ENCODE measurements at regions not wholly inside any gene's neighbourhood (a gene's known extent, or its start where the extent isn't known, plus 50 kb on each side); places are given as distances from the start of the nearest gene placed in this dataset.

GRCh38 chr6:104434519-104434918, 425.2 kb downstream of the HACE1 start:
- no peak for FAIRE-seq
- no peak for TF ChIP-seq POLR2AphosphoS5 (IDR thresholded peaks at IDR 0.05; ENCODE audit: low read depth, low read length)
- no peak for DNase-seq (ENCODE audit: insufficient read length)

- DNase-seq (ENCODE audit: insufficient read length) (no peak), FAIRE-seq (no peak)
- TF ChIP-seq TAF1 (IDR thresholded peaks at IDR 0.05; ENCODE audit: borderline replicate concordance, low read depth, low read length), result no peak
- no peak for TF ChIP-seq POLR2A (IDR thresholded peaks at IDR 0.05; ENCODE audit: low read depth, low read length)
- TF ChIP-seq POLR2AphosphoS5 (IDR thresholded peaks at IDR 0.05; ENCODE audit: low read depth, low read length), result no peak
These were observed 428.6 kb downstream of the HACE1 start for GRCh38 chr6:104431096-104431495.

GRCh38 chr6:104428184-104428583, 431.5 kb downstream of the HACE1 start:
- DNase-seq (ENCODE audit: insufficient read length) (no peak), FAIRE-seq (no peak)
- no peak for TF ChIP-seq TAF1 (IDR thresholded peaks at IDR 0.05; ENCODE audit: borderline replicate concordance, low read depth, low read length)
- no peak for TF ChIP-seq POLR2A (IDR thresholded peaks at IDR 0.05; ENCODE audit: low read depth, low read length)
- no peak for TF ChIP-seq POLR2AphosphoS5 (IDR thresholded peaks at IDR 0.05; ENCODE audit: low read depth, low read length)

- DNase-seq (ENCODE audit: insufficient read length), result no peak
- TF ChIP-seq TAF1 (IDR thresholded peaks at IDR 0.05; ENCODE audit: borderline replicate concordance, low read depth, low read length) (no peak), POLR2AphosphoS5 (IDR thresholded peaks at IDR 0.05; ENCODE audit: low read depth, low read length) (no peak), POLR2A (IDR thresholded peaks at IDR 0.05; ENCODE audit: low read depth, low read length) (no peak)
- no peak for FAIRE-seq
These were observed 436.0 kb downstream of the HACE1 start for GRCh38 chr6:104423691-104424090.

GRCh38 chr6:104421650-104422049, 438.1 kb downstream of the HACE1 start:
- FAIRE-seq (no peak), DNase-seq (ENCODE audit: insufficient read length) (no peak)
- no peak for TF ChIP-seq POLR2A (IDR thresholded peaks at IDR 0.05; ENCODE audit: low read depth, low read length)
- TF ChIP-seq TAF1 (IDR thresholded peaks at IDR 0.05; ENCODE audit: borderline replicate concordance, low read depth, low read length), result no peak
- TF ChIP-seq POLR2AphosphoS5 (IDR thresholded peaks at IDR 0.05; ENCODE audit: low read depth, low read length), result no peak

GRCh38 chr6:104418839-104419238, 440.9 kb downstream of the HACE1 start:
- DNase-seq (ENCODE audit: insufficient read length) (no peak), FAIRE-seq (no peak)
- TF ChIP-seq TAF1 (IDR thresholded peaks at IDR 0.05; ENCODE audit: borderline replicate concordance, low read depth, low read length) (no peak), POLR2A (IDR thresholded peaks at IDR 0.05; ENCODE audit: low read depth, low read length) (no peak), POLR2AphosphoS5 (IDR thresholded peaks at IDR 0.05; ENCODE audit: low read depth, low read length) (no peak)

- TF ChIP-seq TAF1 (IDR thresholded peaks at IDR 0.05; ENCODE audit: borderline replicate concordance, low read depth, low read length) (no peak), POLR2AphosphoS5 (IDR thresholded peaks at IDR 0.05; ENCODE audit: low read depth, low read length) (no peak), POLR2A (IDR thresholded peaks at IDR 0.05; ENCODE audit: low read depth, low read length) (no peak)
- FAIRE-seq (no peak), DNase-seq (ENCODE audit: insufficient read length) (no peak)
These were observed 441.6 kb downstream of the HACE1 start for GRCh38 chr6:104418125-104418524.

GRCh38 chr6:104414723-104415122, 445.0 kb downstream of the HACE1 start:
- DNase-seq (ENCODE audit: insufficient read length), result no peak
- no peak for TF ChIP-seq POLR2AphosphoS5 (IDR thresholded peaks at IDR 0.05; ENCODE audit: low read depth, low read length)
- no peak for TF ChIP-seq TAF1 (IDR thresholded peaks at IDR 0.05; ENCODE audit: borderline replicate concordance, low read depth, low read length)
- TF ChIP-seq POLR2A (IDR thresholded peaks at IDR 0.05; ENCODE audit: low read depth, low read length), result no peak
- FAIRE-seq, result no peak

GRCh38 chr6:104413767-104414166, 446.0 kb downstream of the HACE1 start:
- TF ChIP-seq POLR2A (IDR thresholded peaks at IDR 0.05; ENCODE audit: low read depth, low read length), result no peak
- no peak for FAIRE-seq
- no peak for DNase-seq (ENCODE audit: insufficient read length)

- no peak for TF ChIP-seq POLR2A (IDR thresholded peaks at IDR 0.05; ENCODE audit: low read depth, low read length)
- TF ChIP-seq POLR2AphosphoS5 (IDR thresholded peaks at IDR 0.05; ENCODE audit: low read depth, low read length), result no peak
- TF ChIP-seq TAF1 (IDR thresholded peaks at IDR 0.05; ENCODE audit: borderline replicate concordance, low read depth, low read length), result no peak
- no peak for FAIRE-seq
- no peak for DNase-seq (ENCODE audit: insufficient read length)
These were observed 448.4 kb downstream of the HACE1 start for GRCh38 chr6:104411302-104411701.

GRCh38 chr6:104409913-104410312, 449.8 kb downstream of the HACE1 start:
- FAIRE-seq, result no peak
- TF ChIP-seq TAF1 (IDR thresholded peaks at IDR 0.05; ENCODE audit: borderline replicate concordance, low read depth, low read length), result no peak
- no peak for TF ChIP-seq POLR2AphosphoS5 (IDR thresholded peaks at IDR 0.05; ENCODE audit: low read depth, low read length)
- no peak for TF ChIP-seq POLR2A (IDR thresholded peaks at IDR 0.05; ENCODE audit: low read depth, low read length)
- no peak for DNase-seq (ENCODE audit: insufficient read length)

- TF ChIP-seq POLR2A (IDR thresholded peaks at IDR 0.05; ENCODE audit: low read depth, low read length), result no peak
- TF ChIP-seq TAF1 (IDR thresholded peaks at IDR 0.05; ENCODE audit: borderline replicate concordance, low read depth, low read length), result no peak
- no peak for TF ChIP-seq POLR2AphosphoS5 (IDR thresholded peaks at IDR 0.05; ENCODE audit: low read depth, low read length)
These were observed 451.8 kb downstream of the HACE1 start for GRCh38 chr6:104407957-104408356.

GRCh38 chr6:104404377-104404776, 455.3 kb downstream of the HACE1 start:
- no peak for TF ChIP-seq POLR2AphosphoS5 (IDR thresholded peaks at IDR 0.05; ENCODE audit: low read depth, low read length)
- no peak for TF ChIP-seq TAF1 (IDR thresholded peaks at IDR 0.05; ENCODE audit: borderline replicate concordance, low read depth, low read length)
- no peak for TF ChIP-seq POLR2A (IDR thresholded peaks at IDR 0.05; ENCODE audit: low read depth, low read length)
- FAIRE-seq, result no peak
- no peak for DNase-seq (ENCODE audit: insufficient read length)

More at GRCh38 chr6:104407957-104408356, 451.8 kb downstream of the HACE1 start:
- FAIRE-seq (no peak), DNase-seq (ENCODE audit: insufficient read length) (no peak)

All from GM12892 (cell line).